ENCODE measurements at regions not wholly inside any gene's neighbourhood (a gene's known extent, or its start where the extent isn't known, plus 50 kb on each side); places are given as distances from the start of the nearest gene placed in this dataset.

DNA sequence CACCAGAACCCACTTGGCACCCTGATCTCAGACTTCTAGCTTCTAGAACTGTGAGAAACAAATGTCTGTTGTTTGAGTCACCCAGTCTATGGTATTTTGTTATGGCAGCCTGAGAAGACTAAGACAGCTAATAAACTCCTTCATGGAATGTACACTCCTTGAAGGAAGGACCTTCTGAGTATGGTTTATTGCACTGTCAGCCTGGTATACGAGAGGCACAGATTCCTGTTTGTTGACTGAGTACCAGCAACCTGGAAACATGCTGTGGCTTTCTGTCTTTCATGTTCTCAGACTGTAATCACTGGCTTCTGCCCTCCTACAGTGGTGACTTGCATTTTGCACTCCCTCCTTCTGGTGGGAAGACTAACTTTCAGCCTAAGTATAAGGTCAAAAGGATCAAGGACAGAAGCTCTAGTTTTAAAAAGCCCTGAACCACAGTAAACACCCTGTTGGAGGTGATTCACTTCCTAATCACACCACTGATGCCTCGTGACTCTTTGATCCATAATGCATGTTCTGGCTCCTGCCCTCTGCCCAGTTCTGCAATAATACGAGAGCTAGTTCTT lies 319.0 kb upstream of the NPSR1 start:
- Histone ChIP-seq H3K9me3 (no peaks in the 10 kb centered on the region), H3K4me3 (no peak overlapping the region), H3K27ac (no peak overlapping the region), H3K4me1 (no peaks in the 10 kb centered on the region), H3K27me3 (no peaks in the 10 kb centered on the region), H3K36me3 (no peaks in the 10 kb centered on the region)
- TF ChIP-seq, protein P1, sequence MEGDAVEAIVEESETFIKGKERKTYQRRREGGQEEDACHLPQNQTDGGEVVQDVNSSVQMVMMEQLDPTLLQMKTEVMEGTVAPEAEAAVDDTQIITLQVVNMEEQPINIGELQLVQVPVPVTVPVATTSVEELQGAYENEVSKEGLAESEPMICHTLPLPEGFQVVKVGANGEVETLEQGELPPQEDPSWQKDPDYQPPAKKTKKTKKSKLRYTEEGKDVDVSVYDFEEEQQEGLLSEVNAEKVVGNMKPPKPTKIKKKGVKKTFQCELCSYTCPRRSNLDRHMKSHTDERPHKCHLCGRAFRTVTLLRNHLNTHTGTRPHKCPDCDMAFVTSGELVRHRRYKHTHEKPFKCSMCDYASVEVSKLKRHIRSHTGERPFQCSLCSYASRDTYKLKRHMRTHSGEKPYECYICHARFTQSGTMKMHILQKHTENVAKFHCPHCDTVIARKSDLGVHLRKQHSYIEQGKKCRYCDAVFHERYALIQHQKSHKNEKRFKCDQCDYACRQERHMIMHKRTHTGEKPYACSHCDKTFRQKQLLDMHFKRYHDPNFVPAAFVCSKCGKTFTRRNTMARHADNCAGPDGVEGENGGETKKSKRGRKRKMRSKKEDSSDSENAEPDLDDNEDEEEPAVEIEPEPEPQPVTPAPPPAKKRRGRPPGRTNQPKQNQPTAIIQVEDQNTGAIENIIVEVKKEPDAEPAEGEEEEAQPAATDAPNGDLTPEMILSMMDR (IDR thresholded peaks at IDR 0.05) = no peak
- no peak for TF ChIP-seq POLR2AphosphoS5 (IDR thresholded peaks at IDR 0.05)
- no peak for TF ChIP-seq EP300 (IDR thresholded peaks at IDR 0.05; ENCODE audit: low read depth)
- no peak for TF ChIP-seq POLR2A (IDR thresholded peaks at IDR 0.05)
- intact Hi-C loops (cut with DNase I; ENCODE audit: low total_unique reads) = no loop called here
- in situ Hi-C loops (cut with MboI; ENCODE audit: low pct_ligation_motif_present in 1 of 4, low pct_unique_long_range_greater_than_20kb in 1 of 4, low sequenced_read_pairs in 3 of 4) = no loop called here
- DNase-seq = no peak
- 56 to 78% methylated on average over 2 to 3 of the region's 3 CpGs for WGBS, 2 donors (ENCODE audit: low coverage in 1 of 2)

DNA sequence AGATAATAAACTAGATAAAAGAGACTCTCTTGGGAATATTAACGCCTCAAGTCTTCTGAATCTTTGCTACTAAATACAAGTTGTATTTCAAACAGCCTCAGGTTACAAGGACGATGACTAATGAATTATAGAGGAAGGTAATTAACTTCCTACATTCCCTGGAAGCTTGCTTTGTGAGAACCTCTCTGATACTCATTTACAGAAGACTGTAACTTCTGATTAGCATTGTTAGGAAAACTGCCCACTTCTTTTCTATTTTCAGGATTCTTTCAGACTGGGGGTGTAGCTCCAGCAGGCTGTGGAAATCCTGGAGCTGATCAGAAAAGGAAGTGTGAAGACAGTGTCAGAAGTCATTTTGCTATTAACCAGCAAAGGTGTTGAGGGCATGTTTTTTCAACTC lies 316.7 kb upstream of the NPSR1 start:
- no peak for DNase-seq
- Histone ChIP-seq H3K9me3 (no peaks in the 10 kb centered on the region), H3K27me3 (no peaks in the 10 kb centered on the region), H3K4me3 (no peak overlapping the region), H3K27ac (no peak overlapping the region), H3K4me1 (no peaks in the 10 kb centered on the region), H3K36me3 (no peaks in the 10 kb centered on the region)
- intact Hi-C loops (cut with DNase I; ENCODE audit: low total_unique reads) = no loop called here
- in situ Hi-C loops (cut with MboI; ENCODE audit: low pct_ligation_motif_present in 1 of 4, low pct_unique_long_range_greater_than_20kb in 1 of 4, low sequenced_read_pairs in 3 of 4) = no loop called here
- TF ChIP-seq POLR2A (IDR thresholded peaks at IDR 0.05) (no peak), POLR2AphosphoS5 (IDR thresholded peaks at IDR 0.05) (no peak), EP300 (IDR thresholded peaks at IDR 0.05; ENCODE audit: low read depth) (no peak)
- TF ChIP-seq, protein P1 (IDR thresholded peaks at IDR 0.05) = no peak
- 29 to 33% methylated on average over 2 of the region's 2 CpGs for WGBS, 2 donors (ENCODE audit: low coverage in 1 of 2)

DNA sequence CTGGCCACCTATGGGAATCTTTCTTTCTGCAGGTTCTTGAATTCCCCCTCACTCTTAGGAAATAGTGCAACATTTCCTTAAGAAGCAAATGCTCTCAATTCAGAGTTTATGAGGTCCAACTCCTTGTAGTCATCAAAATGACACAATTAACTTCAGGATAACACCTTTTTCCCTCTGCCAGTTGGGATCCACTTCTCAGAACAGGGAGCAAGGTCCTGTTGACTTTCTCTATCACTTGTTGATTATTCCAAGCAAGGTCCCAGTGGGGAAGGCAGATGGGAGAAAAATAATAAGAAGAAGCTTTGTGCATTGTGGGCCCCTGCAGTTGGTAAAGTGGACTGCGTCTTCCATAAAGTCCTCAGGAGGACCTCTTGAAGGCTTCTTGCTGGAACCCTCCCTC lies 315.6 kb upstream of the NPSR1 start:
- Histone ChIP-seq H3K4me1 (no peaks in the 10 kb centered on the region), H3K9me3 (no peaks in the 10 kb centered on the region), H3K36me3 (no peaks in the 10 kb centered on the region), H3K4me3 (no peak overlapping the region), H3K27me3 (no peaks in the 10 kb centered on the region), H3K27ac (no peak overlapping the region)
- intact Hi-C loops (cut with DNase I; ENCODE audit: low total_unique reads) (no loop called here), in situ Hi-C loops (cut with MboI; ENCODE audit: low pct_ligation_motif_present in 1 of 4, low pct_unique_long_range_greater_than_20kb in 1 of 4, low sequenced_read_pairs in 3 of 4) (no loop called here)
- TF ChIP-seq EP300 (IDR thresholded peaks at IDR 0.05; ENCODE audit: low read depth) = no peak
- no peak for TF ChIP-seq POLR2AphosphoS5 (IDR thresholded peaks at IDR 0.05)
- no peak for TF ChIP-seq POLR2A (IDR thresholded peaks at IDR 0.05)
- TF ChIP-seq, protein P1 (IDR thresholded peaks at IDR 0.05) = no peak
- WGBS, 2 donors (ENCODE audit: low coverage in 1 of 2) = 67 to 88% methylated on average over 1 of the region's 1 CpG
- no peak for DNase-seq

DNA sequence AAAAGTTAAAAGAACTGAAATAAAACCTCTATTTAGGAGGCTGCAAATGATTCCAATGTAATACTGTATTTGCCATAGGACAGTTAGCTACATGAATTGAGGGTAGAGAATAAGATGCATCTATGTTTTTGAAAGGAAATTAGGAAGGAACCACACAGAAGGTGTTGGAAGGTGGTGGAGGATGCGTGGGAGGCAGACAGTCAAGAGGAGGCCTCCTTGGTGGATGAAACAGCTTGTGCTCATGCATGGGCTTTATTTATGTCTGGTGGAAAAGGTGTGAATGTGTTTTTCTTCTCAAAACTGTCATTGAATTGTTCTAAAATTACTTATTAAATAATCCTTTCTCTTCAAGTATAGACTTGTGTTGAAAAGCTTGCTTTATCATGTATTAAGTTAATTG lies 314.4 kb upstream of the NPSR1 start:
- no peak for DNase-seq
- Histone ChIP-seq H3K4me1 (no peaks in the 10 kb centered on the region), H3K36me3 (no peaks in the 10 kb centered on the region), H3K9me3 (no peaks in the 10 kb centered on the region), H3K4me3 (no peak overlapping the region), H3K27me3 (no peaks in the 10 kb centered on the region), H3K27ac (no peak overlapping the region)
- in situ Hi-C loops (cut with MboI; ENCODE audit: low pct_ligation_motif_present in 1 of 4, low pct_unique_long_range_greater_than_20kb in 1 of 4, low sequenced_read_pairs in 3 of 4) = no loop called here
- TF ChIP-seq EP300 (IDR thresholded peaks at IDR 0.05; ENCODE audit: low read depth) = no peak
- TF ChIP-seq POLR2AphosphoS5 (IDR thresholded peaks at IDR 0.05) = no peak
- TF ChIP-seq, protein P1 (IDR thresholded peaks at IDR 0.05) = no peak
- TF ChIP-seq POLR2A (IDR thresholded peaks at IDR 0.05) = no peak
- 77% methylated on average over 1 of the region's 1 CpG for WGBS, 2 donors (ENCODE audit: low coverage in 1 of 2)
- intact Hi-C loops (cut with DNase I; ENCODE audit: low total_unique reads) = no loop called here

Measured in transverse colon (tissue), 4 donors.